H9 (cell line): ENCODE measurements at regions not wholly inside any gene's neighbourhood (a gene's known extent, or its start where the extent isn't known, plus 50 kb on each side); places are given as distances from the start of the nearest gene placed in this dataset.

Source experiments
- DNase-seq: peaks from one replicate; pipeline ENCODE4 v3.0.0-alpha.2; 2017
- H2AFZ ChIP-seq: one replicate; pipeline ENCODE4 v1.6.1; 2013; ENCODE audit warnings: mild to moderate bottlenecking, low read length, control low read depth, moderate library complexity
- H2AK5ac ChIP-seq: 2 replicates; pipeline ENCODE4 v1.6.1; 2013; ENCODE audit warnings: low read length, control low read depth, mixed read lengths; ENCODE audit not compliant: insufficient read length
- H2BK120ac ChIP-seq: one replicate; pipeline ENCODE4 v1.6.1; 2013; ENCODE audit warnings: low read depth, mild to moderate bottlenecking, low read length, control low read depth, inconsistent platforms; ENCODE audit not compliant: poor library complexity, severe bottlenecking
- H2BK12ac ChIP-seq: 2 replicates; pipeline ENCODE4 v1.6.1; 2013; ENCODE audit warnings: low read length, control low read depth, mixed read lengths, low read depth; ENCODE audit not compliant: insufficient read length
- H2BK15ac ChIP-seq: 2 replicates; pipeline ENCODE4 v1.6.1; 2013; ENCODE audit warnings: low read depth, low read length, control low read depth
- H2BK20ac ChIP-seq: one replicate; pipeline ENCODE4 v1.6.1; 2013; ENCODE audit warnings: low read depth, mild to moderate bottlenecking, low read length, control low read depth, inconsistent platforms; ENCODE audit not compliant: poor library complexity, severe bottlenecking
- H2BK5ac ChIP-seq: 2 replicates; pipeline ENCODE4 v1.6.1; 2013; ENCODE audit warnings: low read length, control low read depth, mixed read lengths; ENCODE audit not compliant: insufficient read length
- H3K14ac ChIP-seq: 2 replicates; pipeline ENCODE4 v1.6.1; 2013; ENCODE audit warnings: low read length, control low read depth; ENCODE audit not compliant: insufficient read depth
- H3K18ac ChIP-seq: 2 replicates; pipeline ENCODE4 v1.6.1; 2013; ENCODE audit warnings: low read depth, mild to moderate bottlenecking, mixed read lengths, low read length, control low read depth; ENCODE audit not compliant: insufficient read length
- H3K23ac ChIP-seq: 2 replicates; pipeline ENCODE4 v1.6.1; 2013; ENCODE audit warnings: low read length, control low read depth, mixed read lengths, low read depth; ENCODE audit not compliant: insufficient read length
- H3K23me2 ChIP-seq: 2 replicates; pipeline ENCODE4 v1.6.1; 2013; ENCODE audit warnings: low read depth, mild to moderate bottlenecking, mixed read lengths, low read length, control low read depth; ENCODE audit not compliant: insufficient read length, poor library complexity, severe bottlenecking
- H3K27ac ChIP-seq: 2 replicates; pipeline ENCODE4 v1.5.1; 2013; ENCODE audit warnings: low read length, control low read depth, mixed read lengths, low read depth; ENCODE audit not compliant: insufficient read length
- H3K27me3 ChIP-seq: 2 replicates; pipeline ENCODE4 v1.6.1; 2013; ENCODE audit warnings: low read length, control low read depth, inconsistent platforms; ENCODE audit not compliant: insufficient read depth
- H3K4ac ChIP-seq: 2 replicates; pipeline ENCODE4 v1.6.1; 2013; ENCODE audit warnings: low read depth, mild to moderate bottlenecking, control low read depth, inconsistent platforms, low read length, moderate library complexity
- H3K4me1 ChIP-seq: 2 replicates; pipeline ENCODE4 v1.6.1; 2013; ENCODE audit warnings: low read length, control low read depth, inconsistent platforms; ENCODE audit not compliant: insufficient read depth
- H3K4me2 ChIP-seq: 2 replicates; pipeline ENCODE4 v1.6.1; 2013; ENCODE audit warnings: low read length, control low read depth, mixed read lengths; ENCODE audit not compliant: insufficient read length, insufficient read depth
- H3K56ac ChIP-seq: 2 replicates; pipeline ENCODE4 v1.6.1; 2013; ENCODE audit warnings: low read depth, mild to moderate bottlenecking, mixed read lengths, low read length, control low read depth; ENCODE audit not compliant: insufficient read length
- H3K79me1 ChIP-seq: 2 replicates; pipeline ENCODE4 v1.6.1; 2013; ENCODE audit warnings: low read depth, mild to moderate bottlenecking, moderate library complexity, low read length, control low read depth, inconsistent platforms; ENCODE audit not compliant: insufficient read depth, poor library complexity, severe bottlenecking
- H3K79me2 ChIP-seq: 2 replicates; pipeline ENCODE4 v1.6.1; 2013; ENCODE audit warnings: low read length, control low read depth, inconsistent platforms; ENCODE audit not compliant: insufficient read depth
- H3K9ac ChIP-seq: 2 replicates; pipeline ENCODE4 v1.6.1; 2013; ENCODE audit warnings: low read length, control low read depth, mixed read lengths; ENCODE audit not compliant: insufficient read length; ENCODE audit errors: extremely low read depth
- H3K9me3 ChIP-seq: one replicate; pipeline ENCODE4 v1.6.1; 2013; ENCODE audit warnings: low read depth, low read length, inconsistent platforms; ENCODE audit not compliant: control insufficient read depth
- H3T11ph ChIP-seq: one replicate; pipeline ENCODE4 v1.6.1; 2013; ENCODE audit warnings: mild to moderate bottlenecking, low read length, control low read depth, inconsistent platforms
- H4K20me1 ChIP-seq: one replicate; pipeline ENCODE4 v1.6.1; 2013; ENCODE audit not compliant: control insufficient read depth, insufficient read length, insufficient read depth
- H4K5ac ChIP-seq: 2 replicates; pipeline ENCODE4 v1.6.1; 2013; ENCODE audit warnings: low read depth, mild to moderate bottlenecking, mixed read lengths, low read length, control low read depth; ENCODE audit not compliant: insufficient read length
- H4K8ac ChIP-seq: replicated peaks from 2 replicates; pipeline ENCODE4 v1.6.1; 2013; ENCODE audit warnings: low read length, control low read depth, mixed read lengths, low read depth; ENCODE audit not compliant: insufficient read length
- H4K91ac ChIP-seq: 2 replicates; pipeline ENCODE4 v1.6.1; 2013; ENCODE audit warnings: low read depth, mild to moderate bottlenecking, moderate library complexity, mixed read lengths, low read length, control low read depth; ENCODE audit not compliant: insufficient read length
- H3K27ac Mint-ChIP-seq, 3 experiments: 2 replicates in 2 of 3; 3 replicates in 1 of 3; pipeline ENCODE4 v1.8.0; 2020 to 2021; ENCODE audit warnings: mixed read lengths in 3 of 3, mild to moderate bottlenecking in 1 of 3, moderate library complexity in 1 of 3
- H3K27me3 Mint-ChIP-seq: 2 replicates; pipeline ENCODE4 v1.8.0; 2021; ENCODE audit warnings: low read depth, mild to moderate bottlenecking, moderate library complexity, mixed read lengths
- H3K36me3 Mint-ChIP-seq, 3 experiments: 2 replicates in 2 of 3; 3 replicates in 1 of 3; pipeline ENCODE4 v1.8.0; 2020 to 2021; ENCODE audit warnings: low read depth in 3 of 3, mixed read lengths in 3 of 3; ENCODE audit not compliant: insufficient read depth in 1 of 3
- H3K4me1 Mint-ChIP-seq, 2 experiments: 2 replicates each; pipeline ENCODE4 v1.8.0; 2020; ENCODE audit warnings: mixed read lengths in 2 of 2
- H3K4me3 Mint-ChIP-seq, 2 experiments: 2 replicates in 1 of 2; 3 replicates in 1 of 2; pipeline ENCODE4 v1.8.0; 2020 to 2021; ENCODE audit warnings: mild to moderate bottlenecking in 2 of 2, mixed read lengths in 2 of 2, moderate library complexity in 1 of 2
- H3K9me3 Mint-ChIP-seq, 2 experiments: 2 replicates in 1 of 2; 3 replicates in 1 of 2; pipeline ENCODE4 v1.8.0; 2020; ENCODE audit warnings: mild to moderate bottlenecking in 2 of 2, mixed read lengths in 2 of 2, moderate library complexity in 1 of 2
- WGBS: extraction: QIAGEN DNeasy Blood & Tissue Kit; methylation state at CpG from one replicate; pipeline ENCODE4 v1.1.7; 2013; ENCODE audit warnings: missing lambda C conversion rate, low lambda C conversion rate, mixed read lengths; ENCODE audit not compliant: insufficient read length; ENCODE audit errors: extremely low coverage; 5-methylcytosine and 5-hydroxymethylcytosine counted together
- TF ChIP-seq, protein P1 (sequence below): fragments of 200-600 bp; sonication (generic); conservative IDR thresholded peaks from 3 replicates; pipeline ENCODE4 v1.8.0; 2021; ENCODE audit warnings: antibody characterized with exemption, mild to moderate bottlenecking

DNA sequence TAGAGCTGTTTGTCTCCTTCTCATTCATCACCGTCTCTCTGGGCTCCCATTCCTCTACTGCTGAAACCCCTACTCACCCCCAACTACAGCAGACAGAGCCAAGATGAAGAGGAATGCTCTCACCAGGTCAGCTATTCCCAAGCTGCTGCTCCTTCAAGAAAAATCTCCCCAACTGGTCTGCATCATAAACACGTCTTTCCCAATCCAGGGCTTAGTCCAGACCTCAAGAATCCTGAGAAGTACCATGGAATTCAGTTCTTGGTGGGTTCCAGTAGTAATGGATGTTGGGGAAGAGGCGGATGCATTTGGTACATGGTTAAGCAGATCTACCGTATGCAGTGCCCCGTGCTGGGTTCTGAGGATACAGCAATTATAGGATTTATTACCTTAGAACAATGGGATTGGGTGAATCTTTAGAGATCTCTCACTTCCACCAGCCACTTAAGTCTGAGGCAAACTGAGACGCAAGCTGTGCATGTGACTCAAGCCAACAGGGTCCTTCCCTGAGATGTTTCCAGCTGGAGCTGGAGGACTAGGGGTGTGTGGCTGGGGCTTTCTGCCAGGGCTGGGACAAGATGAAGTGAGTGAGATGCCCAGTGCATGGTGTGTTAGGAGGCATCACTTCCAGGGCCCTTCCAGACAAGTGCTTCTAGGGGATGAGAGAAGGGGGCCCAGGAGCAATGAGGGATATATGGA, 232.7 kb upstream of the CDH5 start:
- H3K36me3 Mint-ChIP-seq, result no peaks in the 10 kb centered on the region
- H3K4me3 Mint-ChIP-seq, result no peak overlapping the region
- no peak overlapping the region for H2BK12ac ChIP-seq
- DNase-seq, result no peak
- H3K4me1 ChIP-seq, result no peaks in the 10 kb centered on the region; the same call in 1 of the 2 replicates
- no peak overlapping the region for H2AK5ac ChIP-seq
- no peaks in the 10 kb centered on the region for H3K9me3 ChIP-seq
- H3K27ac Mint-ChIP-seq, result peak overlapping the region in 1 of 3 experiments; percentile 68; a peak in 1 of 7 replicates
- H4K5ac ChIP-seq, result no peak overlapping the region
- no peak overlapping the region for H4K91ac ChIP-seq
- H2BK20ac ChIP-seq, result no peak overlapping the region
- H3K56ac ChIP-seq, result no peak overlapping the region
- H2BK15ac ChIP-seq, result no peak overlapping the region
- H3K23ac ChIP-seq, result no peak overlapping the region
- no peak overlapping the region for H3K27ac ChIP-seq
- H3K4me1 Mint-ChIP-seq, result peaks cover 25 to 30% of the 10 kb centered on the region in 2 experiments
- no peak overlapping the region for H3T11ph ChIP-seq
- no CpG with 5 or more reads among the region's 6 CpGs for WGBS
- peaks cover 8% of the 10 kb centered on the region for H3K27me3 Mint-ChIP-seq
- no peak overlapping the region for H2AFZ ChIP-seq
- H4K8ac ChIP-seq, result no peak overlapping the region
- H3K4ac ChIP-seq, result no peak overlapping the region
- H3K79me1 ChIP-seq, result no peaks in the 10 kb centered on the region
- no peak overlapping the region for H3K9ac ChIP-seq
- H4K20me1 ChIP-seq, result no peaks in the 10 kb centered on the region
- H3K18ac ChIP-seq, result no peak overlapping the region
- no peak overlapping the region for H3K4me2 ChIP-seq
- no peaks in the 10 kb centered on the region for H3K23me2 ChIP-seq
- H2BK120ac ChIP-seq, result no peak overlapping the region
- H3K27me3 ChIP-seq, result no peaks in the 10 kb centered on the region
- H2BK5ac ChIP-seq, result no peak overlapping the region
- H3K79me2 ChIP-seq, result no peaks in the 10 kb centered on the region
- TF ChIP-seq, protein P1, sequence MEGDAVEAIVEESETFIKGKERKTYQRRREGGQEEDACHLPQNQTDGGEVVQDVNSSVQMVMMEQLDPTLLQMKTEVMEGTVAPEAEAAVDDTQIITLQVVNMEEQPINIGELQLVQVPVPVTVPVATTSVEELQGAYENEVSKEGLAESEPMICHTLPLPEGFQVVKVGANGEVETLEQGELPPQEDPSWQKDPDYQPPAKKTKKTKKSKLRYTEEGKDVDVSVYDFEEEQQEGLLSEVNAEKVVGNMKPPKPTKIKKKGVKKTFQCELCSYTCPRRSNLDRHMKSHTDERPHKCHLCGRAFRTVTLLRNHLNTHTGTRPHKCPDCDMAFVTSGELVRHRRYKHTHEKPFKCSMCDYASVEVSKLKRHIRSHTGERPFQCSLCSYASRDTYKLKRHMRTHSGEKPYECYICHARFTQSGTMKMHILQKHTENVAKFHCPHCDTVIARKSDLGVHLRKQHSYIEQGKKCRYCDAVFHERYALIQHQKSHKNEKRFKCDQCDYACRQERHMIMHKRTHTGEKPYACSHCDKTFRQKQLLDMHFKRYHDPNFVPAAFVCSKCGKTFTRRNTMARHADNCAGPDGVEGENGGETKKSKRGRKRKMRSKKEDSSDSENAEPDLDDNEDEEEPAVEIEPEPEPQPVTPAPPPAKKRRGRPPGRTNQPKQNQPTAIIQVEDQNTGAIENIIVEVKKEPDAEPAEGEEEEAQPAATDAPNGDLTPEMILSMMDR, result no peak
- H3K14ac ChIP-seq, result no peak overlapping the region
- H3K9me3 Mint-ChIP-seq, result no peaks in the 10 kb centered on the region
